ENCODE measurements at regions not wholly inside any gene's neighbourhood (a gene's known extent, or its start where the extent isn't known, plus 50 kb on each side); places are given as distances from the start of the nearest gene placed in this dataset.
"Not testable (repeated sequence)": the region's sequence is repeated elsewhere in the genome, so short reads cannot be mapped to it uniquely, and the experiment has no call there.

DNA sequence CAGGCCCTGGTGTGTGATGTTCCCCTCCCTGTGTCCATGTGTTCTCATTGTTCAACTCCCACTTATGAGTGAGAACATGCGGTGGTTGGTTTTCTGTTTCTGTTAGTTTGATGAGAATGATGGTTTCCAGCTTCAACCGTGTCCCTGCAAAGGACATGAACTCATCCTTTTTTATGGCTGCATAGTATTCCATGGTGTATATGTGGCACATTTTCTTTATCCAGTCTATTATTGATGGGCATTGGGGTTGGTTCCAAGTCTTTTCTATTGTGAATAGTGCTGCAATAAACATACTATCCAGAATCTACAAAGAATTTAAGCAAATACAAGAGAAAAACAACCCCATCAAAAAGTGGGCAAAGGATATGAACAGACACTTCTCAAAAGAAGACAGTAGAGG, 67.1 kb upstream of the PPM1H start:
- DNase-seq; H3K27me3 Mint-ChIP-seq; H3K4me1 Mint-ChIP-seq; H3K27ac Mint-ChIP-seq; H3K36me3 Mint-ChIP-seq (ENCODE audit: low read depth); POLR2A ChIA-PET; CTCF ChIA-PET; H3K4me3 Mint-ChIP-seq; H3K9me3 Mint-ChIP-seq: not testable (repeated sequence)

DNA sequence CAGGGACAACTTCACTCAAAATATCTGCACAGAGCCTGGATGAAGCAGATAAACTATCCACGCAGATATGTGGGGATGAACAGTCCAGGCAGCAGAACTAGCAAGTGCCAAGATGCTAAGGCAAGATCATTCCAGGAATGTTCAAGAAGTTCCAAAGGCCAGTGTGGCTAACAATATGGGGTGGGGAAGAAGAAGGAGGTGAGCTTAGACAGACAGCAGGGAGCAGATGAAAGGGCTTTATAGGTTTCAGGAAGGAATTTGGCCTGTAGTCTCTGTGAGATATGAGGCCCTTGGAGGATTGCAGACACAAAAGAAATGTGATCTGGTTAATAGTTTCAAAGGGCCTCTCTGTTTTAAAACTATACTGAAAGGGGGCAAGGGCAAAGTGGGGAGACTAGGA, 63.5 kb upstream of the PPM1H start:
- CTCF ChIA-PET = no interaction called here
- Mint-ChIP-seq H3K9me3 (no peaks in the 10 kb centered on the region), H3K27ac (no peak overlapping the region), H3K27me3 (no peaks in the 10 kb centered on the region), H3K4me3 (no peak overlapping the region), H3K4me1 (no peaks in the 10 kb centered on the region), H3K36me3 (ENCODE audit: low read depth) (no peaks in the 10 kb centered on the region)
- POLR2A ChIA-PET = no interaction called here
- no peak for DNase-seq

DNA sequence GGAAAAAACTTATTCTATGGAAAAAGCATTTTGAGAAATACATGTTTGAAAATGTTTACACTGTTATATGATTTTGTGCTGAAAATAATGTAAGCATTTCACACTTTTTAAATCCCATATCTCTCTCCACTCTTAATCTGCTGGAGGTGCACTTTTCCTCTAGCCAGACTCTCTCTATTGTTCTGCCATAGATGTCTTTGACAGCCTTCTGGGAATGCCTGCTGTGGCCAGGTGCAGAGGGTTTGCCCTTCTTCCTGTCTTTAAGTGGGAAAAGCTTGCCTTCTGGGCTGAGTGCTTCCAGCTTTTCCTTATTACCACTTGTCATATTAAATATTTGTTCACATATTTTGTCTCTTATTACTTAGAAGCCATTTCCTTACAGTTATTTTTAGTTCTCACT, 60.1 kb upstream of the PPM1H start:
- Mint-ChIP-seq H3K4me3 (no peak overlapping the region), H3K36me3 (ENCODE audit: low read depth) (no peaks in the 10 kb centered on the region), H3K9me3 (no peaks in the 10 kb centered on the region), H3K4me1 (no peaks in the 10 kb centered on the region), H3K27me3 (no peaks in the 10 kb centered on the region), H3K27ac (no peak overlapping the region)
- POLR2A ChIA-PET = no interaction called here
- no peak for DNase-seq
- CTCF ChIA-PET = no interaction called here

GRCh38 chr12:62986844-62987243, 51.9 kb upstream of the PPM1H start:
- POLR2A ChIA-PET = no interaction called here
- DNase-seq = no peak
- Mint-ChIP-seq H3K27ac (no peak overlapping the region), H3K4me1 (no peaks in the 10 kb centered on the region), H3K36me3 (ENCODE audit: low read depth) (no peaks in the 10 kb centered on the region), H3K9me3 (no peaks in the 10 kb centered on the region), H3K4me3 (no peak overlapping the region), H3K27me3 (peaks cover 2% of the 10 kb centered on the region)
- CTCF ChIA-PET = no interaction called here

Measured in activated CD4-positive, alpha-beta memory T cell treated with anti-CD3 and anti-CD28 coated beads, Interleukin-2, amount 10 ng/mL, durations not matched to agents 7 days and 5 days (primary cell).